Iris pigment epithelial cell (primary cell): ENCODE measurements at regions not wholly inside any gene's neighbourhood (a gene's known extent, or its start where the extent isn't known, plus 50 kb on each side); places are given as distances from the start of the nearest gene placed in this dataset.

Experiments used
- DNase-seq: peaks from one replicate; pipeline ENCODE4 v3.0.0-alpha.2; 2011; ENCODE audit warnings: low read depth

- no peak for DNase-seq
Measured at GRCh38 chr3:59580996-59581395, 531.2 kb upstream of the CFAP20DC start.

GRCh38 chr3:59580499-59580898 is 530.7 kb upstream of the CFAP20DC start:
- DNase-seq = no peak

GRCh38 chr3:59578129-59578528 is 528.3 kb upstream of the CFAP20DC start:
- DNase-seq = no peak

- DNase-seq = no peak
Measured at GRCh38 chr3:59576606-59577005, 526.8 kb upstream of the CFAP20DC start.

GRCh38 chr3:59575113-59576001 is 525.5 kb upstream of the CFAP20DC start:
- peak; percentile 75 for DNase-seq

- peak; percentile 91 for DNase-seq
Measured at GRCh38 chr3:59573911-59574310, 524.1 kb upstream of the CFAP20DC start.

- peak; percentile 40 for DNase-seq
Measured at GRCh38 chr3:59572106-59572505, 522.3 kb upstream of the CFAP20DC start.

- DNase-seq = no peak
Measured at GRCh38 chr3:59570806-59571205, 521.0 kb upstream of the CFAP20DC start.

GRCh38 chr3:59567661-59568060 is 517.8 kb upstream of the CFAP20DC start:
- DNase-seq = no peak

- no peak for DNase-seq
Measured at GRCh38 chr3:59566481-59566975, 516.7 kb upstream of the CFAP20DC start.

GRCh38 chr3:59565125-59565524 is 515.3 kb upstream of the CFAP20DC start:
- no peak for DNase-seq

GRCh38 chr3:59563966-59564365 is 514.1 kb upstream of the CFAP20DC start:
- DNase-seq = peak; percentile 47

GRCh38 chr3:59563072-59563605 is 513.3 kb upstream of the CFAP20DC start:
- DNase-seq = no peak

GRCh38 chr3:59559721-59560435 is 510.1 kb upstream of the CFAP20DC start:
- DNase-seq = peak; percentile 99

GRCh38 chr3:59558906-59559720 is 509.3 kb upstream of the CFAP20DC start:
- DNase-seq = no peak

GRCh38 chr3:59555593-59556315 is 505.9 kb upstream of the CFAP20DC start:
- peak; percentile 68 for DNase-seq

- no peak for DNase-seq
Measured at GRCh38 chr3:59553076-59553475, 503.3 kb upstream of the CFAP20DC start.

GRCh38 chr3:59551834-59552233 is 502.0 kb upstream of the CFAP20DC start:
- DNase-seq = no peak

GRCh38 chr3:59549962-59550361 is 500.1 kb upstream of the CFAP20DC start:
- no peak for DNase-seq

- DNase-seq = no peak
Measured at GRCh38 chr3:59547874-59548273, 498.0 kb upstream of the CFAP20DC start.

GRCh38 chr3:59546522-59546921 is 496.7 kb upstream of the CFAP20DC start:
- no peak for DNase-seq
